ENCODE measurements at regions not wholly inside any gene's neighbourhood (a gene's known extent, or its start where the extent isn't known, plus 50 kb on each side); places are given as distances from the start of the nearest gene placed in this dataset.

DNA sequence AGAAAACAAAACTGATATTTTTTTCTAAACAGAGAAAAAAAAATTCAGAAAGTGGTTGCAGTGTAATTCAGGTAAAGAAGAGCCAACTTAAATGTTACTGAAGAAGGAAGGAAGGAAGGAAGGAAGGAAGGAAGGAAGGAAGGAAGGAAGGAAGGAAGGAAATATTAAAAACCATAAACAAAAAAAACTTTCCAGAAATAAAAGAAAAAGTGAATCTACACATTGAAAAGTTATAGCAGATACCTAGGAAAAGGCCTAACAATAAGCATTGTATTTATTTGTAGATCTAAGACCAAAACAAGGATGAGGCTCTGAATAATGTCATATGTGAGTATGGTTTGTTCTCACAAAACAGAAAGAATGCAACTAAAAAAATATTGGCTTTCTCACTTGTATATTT is 345.4 kb upstream of the NR5A2 start:
- TF ChIP-seq, protein P1, sequence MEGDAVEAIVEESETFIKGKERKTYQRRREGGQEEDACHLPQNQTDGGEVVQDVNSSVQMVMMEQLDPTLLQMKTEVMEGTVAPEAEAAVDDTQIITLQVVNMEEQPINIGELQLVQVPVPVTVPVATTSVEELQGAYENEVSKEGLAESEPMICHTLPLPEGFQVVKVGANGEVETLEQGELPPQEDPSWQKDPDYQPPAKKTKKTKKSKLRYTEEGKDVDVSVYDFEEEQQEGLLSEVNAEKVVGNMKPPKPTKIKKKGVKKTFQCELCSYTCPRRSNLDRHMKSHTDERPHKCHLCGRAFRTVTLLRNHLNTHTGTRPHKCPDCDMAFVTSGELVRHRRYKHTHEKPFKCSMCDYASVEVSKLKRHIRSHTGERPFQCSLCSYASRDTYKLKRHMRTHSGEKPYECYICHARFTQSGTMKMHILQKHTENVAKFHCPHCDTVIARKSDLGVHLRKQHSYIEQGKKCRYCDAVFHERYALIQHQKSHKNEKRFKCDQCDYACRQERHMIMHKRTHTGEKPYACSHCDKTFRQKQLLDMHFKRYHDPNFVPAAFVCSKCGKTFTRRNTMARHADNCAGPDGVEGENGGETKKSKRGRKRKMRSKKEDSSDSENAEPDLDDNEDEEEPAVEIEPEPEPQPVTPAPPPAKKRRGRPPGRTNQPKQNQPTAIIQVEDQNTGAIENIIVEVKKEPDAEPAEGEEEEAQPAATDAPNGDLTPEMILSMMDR (IDR thresholded peaks at IDR 0.05; ENCODE audit: insufficient read depth, low read length, poor library complexity, severe bottlenecking), result no peak
- TF ChIP-seq EZH2phosphoT487 (conservative IDR thresholded peaks at IDR 0.05; ENCODE audit: low read length), result no peak
